MM.1S (cell line): ENCODE measurements at regions not wholly inside any gene's neighbourhood (a gene's known extent, or its start where the extent isn't known, plus 50 kb on each side); places are given as distances from the start of the nearest gene placed in this dataset.

Experiments used
- DNase-seq: peaks from one replicate; pipeline ENCODE4 v3.0.0-alpha.2; 2015
- H2AFZ ChIP-seq: fragments of 300-600 bp; sonication (generic); 2 replicates; pipeline ENCODE4 v1.6.0; 2016; ENCODE audit warnings: antibody characterized with exemption, low read length
- H3F3A ChIP-seq: fragments of 300-600 bp; sonication (generic); 2 replicates; pipeline ENCODE4 v1.6.1; 2016; ENCODE audit warnings: mild to moderate bottlenecking, antibody characterized with exemption, low read length, moderate library complexity, mixed read lengths; ENCODE audit not compliant: insufficient read depth
- H3K27ac ChIP-seq: fragments of 300-600 bp; sonication (generic); 2 replicates; pipeline ENCODE4 v1.5.1; 2016; ENCODE audit warnings: mild to moderate bottlenecking, low read length
- H3K27me3 ChIP-seq: fragments of 300-600 bp; sonication (generic); replicated peaks from 2 replicates; pipeline ENCODE4 v1.6.0; 2016; ENCODE audit warnings: low read length; ENCODE audit not compliant: insufficient read depth
- H3K36me3 ChIP-seq: fragments of 300-600 bp; sonication (generic); replicated peaks from 2 replicates; pipeline ENCODE4 v1.6.1; 2016; ENCODE audit warnings: mild to moderate bottlenecking, low read length, mixed read lengths; ENCODE audit not compliant: insufficient read depth
- H3K4me1 ChIP-seq: fragments of 300-600 bp; sonication (generic); 2 replicates; pipeline ENCODE4 v1.6.1; 2016; ENCODE audit warnings: low read length, mixed read lengths
- H3K4me2 ChIP-seq: fragments of 300-600 bp; sonication (generic); 2 replicates; pipeline ENCODE4 v1.6.0; 2016; ENCODE audit warnings: low read depth, low read length
- H3K4me3 ChIP-seq: fragments of 300-600 bp; sonication (generic); 2 replicates; pipeline ENCODE4 v1.5.1; 2016; ENCODE audit warnings: low read length, mixed read lengths
- H3K79me2 ChIP-seq: fragments of 300-600 bp; sonication (generic); 2 replicates; pipeline ENCODE4 v1.6.1; 2016; ENCODE audit warnings: mixed run types, low read length, mixed read lengths
- H3K9ac ChIP-seq: fragments of 300-600 bp; sonication (generic); 2 replicates; pipeline ENCODE4 v1.6.1; 2016; ENCODE audit warnings: low read length, mixed read lengths
- H3K9me2 ChIP-seq: fragments of 300-600 bp; sonication (generic); replicated peaks from 2 replicates; pipeline ENCODE4 v1.6.1; 2016; ENCODE audit warnings: mild to moderate bottlenecking, low read length, mixed read lengths; ENCODE audit not compliant: insufficient read depth
- H3K9me3 ChIP-seq: fragments of 300-600 bp; sonication (generic); replicated peaks from 2 replicates; pipeline ENCODE4 v1.6.1; 2016; ENCODE audit warnings: mild to moderate bottlenecking, low read length, mixed read lengths; ENCODE audit not compliant: insufficient read depth
- H4K20me1 ChIP-seq: fragments of 300-600 bp; sonication (generic); 2 replicates; pipeline ENCODE4 v1.6.1; 2016; ENCODE audit warnings: mild to moderate bottlenecking, low read length, moderate library complexity, mixed read lengths; ENCODE audit not compliant: insufficient read depth
- EZH2 ChIP-seq: fragments of 300-600 bp; sonication (generic); optimal IDR thresholded peaks from 2 replicates; pipeline ENCODE3; 2017; ENCODE audit warnings: low read depth, mild to moderate bottlenecking, antibody characterized with exemption, low read length, mixed read lengths
- EZH2phosphoT487 ChIP-seq: fragments of 300-600 bp; sonication (generic); IDR thresholded peaks from 2 replicates; pipeline ENCODE4 v1.6.1; 2018; ENCODE audit warnings: antibody characterized with exemption, low read length
- TF ChIP-seq, protein P1 (sequence below): fragments of 300-600 bp; sonication (generic); IDR thresholded peaks from 2 replicates; pipeline ENCODE4 v1.5.1; 2016; ENCODE audit warnings: antibody characterized with exemption, low read length, mixed read lengths

DNA sequence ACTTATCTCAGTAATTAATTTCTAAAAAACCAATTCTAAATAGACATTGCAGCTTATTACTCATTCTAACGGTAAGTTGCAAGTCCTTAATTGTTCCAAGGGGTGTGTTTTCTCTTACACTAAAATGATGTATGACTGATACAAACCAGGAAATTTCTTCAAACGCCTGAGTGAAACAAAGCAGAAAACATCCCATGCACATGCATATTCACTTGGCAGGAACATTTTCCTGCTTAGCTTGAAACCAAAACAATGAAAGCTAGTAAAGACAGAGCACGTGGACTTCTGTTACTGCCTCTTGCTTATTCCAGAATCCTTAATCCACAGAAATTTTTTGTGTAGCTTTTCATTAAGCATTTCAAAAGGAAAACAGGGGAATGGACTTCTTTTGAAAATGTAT lies 187.7 kb downstream of the MTERF1 start:
- no peaks in the 10 kb centered on the region for H3F3A ChIP-seq
- H3K36me3 ChIP-seq = no peaks in the 10 kb centered on the region
- H3K27me3 ChIP-seq = no peaks in the 10 kb centered on the region
- H3K9ac ChIP-seq = no peak overlapping the region
- H3K9me2 ChIP-seq = no peaks in the 10 kb centered on the region
- no peak for DNase-seq
- no peaks in the 10 kb centered on the region for H4K20me1 ChIP-seq
- H3K4me2 ChIP-seq = no peak overlapping the region
- TF ChIP-seq EZH2 (no peak), EZH2phosphoT487 (no peak)
- TF ChIP-seq, protein P1, sequence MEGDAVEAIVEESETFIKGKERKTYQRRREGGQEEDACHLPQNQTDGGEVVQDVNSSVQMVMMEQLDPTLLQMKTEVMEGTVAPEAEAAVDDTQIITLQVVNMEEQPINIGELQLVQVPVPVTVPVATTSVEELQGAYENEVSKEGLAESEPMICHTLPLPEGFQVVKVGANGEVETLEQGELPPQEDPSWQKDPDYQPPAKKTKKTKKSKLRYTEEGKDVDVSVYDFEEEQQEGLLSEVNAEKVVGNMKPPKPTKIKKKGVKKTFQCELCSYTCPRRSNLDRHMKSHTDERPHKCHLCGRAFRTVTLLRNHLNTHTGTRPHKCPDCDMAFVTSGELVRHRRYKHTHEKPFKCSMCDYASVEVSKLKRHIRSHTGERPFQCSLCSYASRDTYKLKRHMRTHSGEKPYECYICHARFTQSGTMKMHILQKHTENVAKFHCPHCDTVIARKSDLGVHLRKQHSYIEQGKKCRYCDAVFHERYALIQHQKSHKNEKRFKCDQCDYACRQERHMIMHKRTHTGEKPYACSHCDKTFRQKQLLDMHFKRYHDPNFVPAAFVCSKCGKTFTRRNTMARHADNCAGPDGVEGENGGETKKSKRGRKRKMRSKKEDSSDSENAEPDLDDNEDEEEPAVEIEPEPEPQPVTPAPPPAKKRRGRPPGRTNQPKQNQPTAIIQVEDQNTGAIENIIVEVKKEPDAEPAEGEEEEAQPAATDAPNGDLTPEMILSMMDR = no peak
- no peak overlapping the region for H2AFZ ChIP-seq
- no peak overlapping the region for H3K4me3 ChIP-seq
- no peaks in the 10 kb centered on the region for H3K79me2 ChIP-seq
- no peaks in the 10 kb centered on the region for H3K9me3 ChIP-seq
- no peaks in the 10 kb centered on the region for H3K4me1 ChIP-seq
- no peak overlapping the region for H3K27ac ChIP-seq

DNA sequence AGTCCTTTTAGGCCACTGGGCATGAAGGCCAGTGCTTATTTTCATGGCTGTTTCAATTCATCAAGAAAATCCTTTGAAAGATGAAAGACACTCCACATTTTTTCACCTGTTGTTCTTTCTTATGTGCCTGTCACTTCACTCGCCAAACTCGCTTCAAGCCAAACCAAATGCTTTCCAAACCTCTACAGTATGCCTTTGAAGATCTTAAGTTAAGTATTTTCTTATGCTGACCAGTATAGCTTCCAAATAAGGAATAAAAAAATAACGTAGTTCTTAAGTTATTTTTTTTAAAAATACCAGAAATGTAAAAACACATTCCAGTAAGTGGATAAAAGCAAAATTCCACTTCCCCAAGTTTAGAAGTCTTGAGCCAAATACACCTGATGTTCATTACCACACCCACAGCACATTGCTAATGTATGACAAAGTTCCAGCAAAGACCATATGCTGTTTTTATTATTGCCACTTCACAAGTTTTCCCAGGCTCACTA lies 186.1 kb downstream of the MTERF1 start:
- no peaks in the 10 kb centered on the region for H3K36me3 ChIP-seq
- no peaks in the 10 kb centered on the region for H4K20me1 ChIP-seq
- no peaks in the 10 kb centered on the region for H3K79me2 ChIP-seq
- no peak for DNase-seq
- no peaks in the 10 kb centered on the region for H3K9me3 ChIP-seq
- H3K4me1 ChIP-seq = no peaks in the 10 kb centered on the region
- no peaks in the 10 kb centered on the region for H3K27me3 ChIP-seq
- no peaks in the 10 kb centered on the region for H3K9me2 ChIP-seq
- no peaks in the 10 kb centered on the region for H3F3A ChIP-seq
- no peak overlapping the region for H3K4me2 ChIP-seq
- TF ChIP-seq EZH2 = no peak
- TF ChIP-seq EZH2phosphoT487 = no peak
- TF ChIP-seq, protein P1 = no peak
- H3K9ac ChIP-seq = no peak overlapping the region
- H3K27ac ChIP-seq = no peak overlapping the region
- no peak overlapping the region for H3K4me3 ChIP-seq
- H2AFZ ChIP-seq = no peak overlapping the region

DNA sequence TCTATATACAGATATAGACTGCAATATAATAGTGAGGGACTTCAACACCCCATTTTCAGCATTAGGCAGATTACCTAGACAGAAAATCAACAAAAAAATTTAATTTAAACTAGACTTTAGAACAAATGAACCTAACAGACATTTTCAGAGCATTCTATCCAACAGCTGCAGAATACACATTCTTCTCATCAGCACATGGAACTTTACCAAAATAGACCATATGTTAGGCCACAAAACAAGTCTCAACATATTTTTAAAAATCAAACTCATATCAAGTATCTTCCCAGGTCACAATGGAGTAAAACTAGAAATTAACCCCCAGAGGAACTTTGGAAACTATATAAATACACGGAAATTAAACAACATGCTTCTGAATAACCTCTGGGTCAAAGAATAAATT lies 169.6 kb downstream of the MTERF1 start:
- H3K4me2 ChIP-seq = no peak overlapping the region
- no peaks in the 10 kb centered on the region for H3K9me2 ChIP-seq
- H3K27ac ChIP-seq = no peak overlapping the region
- no peaks in the 10 kb centered on the region for H4K20me1 ChIP-seq
- no peaks in the 10 kb centered on the region for H3K36me3 ChIP-seq
- H3K4me3 ChIP-seq = no peak overlapping the region
- H3K9ac ChIP-seq = no peak overlapping the region
- no peaks in the 10 kb centered on the region for H3K9me3 ChIP-seq
- no peak overlapping the region for H2AFZ ChIP-seq
- no peaks in the 10 kb centered on the region for H3F3A ChIP-seq
- TF ChIP-seq, protein P1 = no peak
- TF ChIP-seq EZH2phosphoT487 = no peak
- no peak for TF ChIP-seq EZH2
- H3K27me3 ChIP-seq = no peaks in the 10 kb centered on the region
- no peak for DNase-seq
- H3K79me2 ChIP-seq = no peaks in the 10 kb centered on the region
- H3K4me1 ChIP-seq = no peaks in the 10 kb centered on the region
